C4-2B (cell line): ENCODE measurements at regions not wholly inside any gene's neighbourhood (a gene's known extent, or its start where the extent isn't known, plus 50 kb on each side); places are given as distances from the start of the nearest gene placed in this dataset.

Experiments
- ZFX ChIP-seq: fragments of 450-650 bp; IDR thresholded peaks from 2 replicates; pipeline ENCODE4 v1.6.1; 2017
- TF ChIP-seq, protein P1 (sequence below): fragments of 450-650 bp; conservative IDR thresholded peaks from 2 replicates; pipeline ENCODE4 v1.5.1; 2017; ENCODE audit warnings: mild to moderate bottlenecking

GRCh38 chr10:27413831-27414348 lies 90.2 kb upstream of the RAB18 start:
- TF ChIP-seq, protein P1, sequence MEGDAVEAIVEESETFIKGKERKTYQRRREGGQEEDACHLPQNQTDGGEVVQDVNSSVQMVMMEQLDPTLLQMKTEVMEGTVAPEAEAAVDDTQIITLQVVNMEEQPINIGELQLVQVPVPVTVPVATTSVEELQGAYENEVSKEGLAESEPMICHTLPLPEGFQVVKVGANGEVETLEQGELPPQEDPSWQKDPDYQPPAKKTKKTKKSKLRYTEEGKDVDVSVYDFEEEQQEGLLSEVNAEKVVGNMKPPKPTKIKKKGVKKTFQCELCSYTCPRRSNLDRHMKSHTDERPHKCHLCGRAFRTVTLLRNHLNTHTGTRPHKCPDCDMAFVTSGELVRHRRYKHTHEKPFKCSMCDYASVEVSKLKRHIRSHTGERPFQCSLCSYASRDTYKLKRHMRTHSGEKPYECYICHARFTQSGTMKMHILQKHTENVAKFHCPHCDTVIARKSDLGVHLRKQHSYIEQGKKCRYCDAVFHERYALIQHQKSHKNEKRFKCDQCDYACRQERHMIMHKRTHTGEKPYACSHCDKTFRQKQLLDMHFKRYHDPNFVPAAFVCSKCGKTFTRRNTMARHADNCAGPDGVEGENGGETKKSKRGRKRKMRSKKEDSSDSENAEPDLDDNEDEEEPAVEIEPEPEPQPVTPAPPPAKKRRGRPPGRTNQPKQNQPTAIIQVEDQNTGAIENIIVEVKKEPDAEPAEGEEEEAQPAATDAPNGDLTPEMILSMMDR: no peak
- TF ChIP-seq ZFX: no peak
